ENCODE measurements at regions not wholly inside any gene's neighbourhood (a gene's known extent, or its start where the extent isn't known, plus 50 kb on each side); places are given as distances from the start of the nearest gene placed in this dataset.

- H3K9me3 ChIP-seq = no peaks in the 10 kb centered on the region
- intact Hi-C loops (cut with DNase I; ENCODE audit: low total_unique reads) = no loop called here
- no peaks in the 10 kb centered on the region for H3K4me1 ChIP-seq
- no peak overlapping the region for H3K27ac ChIP-seq
- TF ChIP-seq CTCF (IDR thresholded peaks at IDR 0.05) (no peak), POLR2A (IDR thresholded peaks at IDR 0.05) (no peak)
- WGBS, 2 donors = 69 to 75% methylated on average over 1 of the region's 1 CpG
- H3K4me3 ChIP-seq = no peak overlapping the region
- H3K36me3 ChIP-seq (ENCODE audit: low read depth, missing control alignments) = no peaks in the 10 kb centered on the region
- no peak for DNase-seq
- H3K27me3 ChIP-seq = no peaks in the 10 kb centered on the region
Observed at GRCh38 chr14:66101662-66102061, 384.5 kb upstream of the CCDC196 start.

GRCh38 chr14:66104486-66104885 lies 381.7 kb upstream of the CCDC196 start:
- H3K4me3 ChIP-seq = no peak overlapping the region
- intact Hi-C loops (cut with DNase I; ENCODE audit: low total_unique reads) = no loop called here
- 86 to 92% methylated on average over 5 of the region's 5 CpGs for WGBS, 2 donors
- TF ChIP-seq POLR2A (IDR thresholded peaks at IDR 0.05) = no peak
- no peak for TF ChIP-seq CTCF (IDR thresholded peaks at IDR 0.05)
- no peak overlapping the region for H3K27ac ChIP-seq
- no peak for DNase-seq
- no peaks in the 10 kb centered on the region for H3K9me3 ChIP-seq
- no peaks in the 10 kb centered on the region for H3K4me1 ChIP-seq
- no peaks in the 10 kb centered on the region for H3K36me3 ChIP-seq (ENCODE audit: low read depth, missing control alignments)
- H3K27me3 ChIP-seq = no peaks in the 10 kb centered on the region

- Histone ChIP-seq H3K27me3 (no peaks in the 10 kb centered on the region), H3K27ac (no peak overlapping the region), H3K36me3 (ENCODE audit: low read depth, missing control alignments) (no peaks in the 10 kb centered on the region), H3K9me3 (no peaks in the 10 kb centered on the region), H3K4me3 (no peak overlapping the region), H3K4me1 (no peaks in the 10 kb centered on the region)
- intact Hi-C loops (cut with DNase I; ENCODE audit: low total_unique reads) = no loop called here
- WGBS, 2 donors = 71 to 83% methylated on average over 4 of the region's 4 CpGs
- TF ChIP-seq CTCF (IDR thresholded peaks at IDR 0.05) = no peak
- no peak for DNase-seq
Observed at GRCh38 chr14:66105815-66106214, 380.4 kb upstream of the CCDC196 start.

- WGBS, 2 donors = 95 to 100% methylated on average over 1 of the region's 1 CpG
- intact Hi-C loops (cut with DNase I; ENCODE audit: low total_unique reads) = no loop called here
- H3K27me3 ChIP-seq = no peaks in the 10 kb centered on the region
- H3K4me3 ChIP-seq = no peak overlapping the region
- H3K27ac ChIP-seq = no peak overlapping the region
- no peaks in the 10 kb centered on the region for H3K36me3 ChIP-seq (ENCODE audit: low read depth, missing control alignments)
- TF ChIP-seq CTCF (IDR thresholded peaks at IDR 0.05) (no peak), POLR2A (IDR thresholded peaks at IDR 0.05) (no peak)
- H3K9me3 ChIP-seq = no peaks in the 10 kb centered on the region
- DNase-seq = no peak
- no peaks in the 10 kb centered on the region for H3K4me1 ChIP-seq
Observed at GRCh38 chr14:66109426-66109825, 376.7 kb upstream of the CCDC196 start.

GRCh38 chr14:66111891-66112290 lies 374.3 kb upstream of the CCDC196 start:
- intact Hi-C loops (cut with DNase I; ENCODE audit: low total_unique reads) = no loop called here
- Histone ChIP-seq H3K27ac (no peak overlapping the region), H3K27me3 (no peaks in the 10 kb centered on the region), H3K36me3 (ENCODE audit: low read depth, missing control alignments) (no peaks in the 10 kb centered on the region), H3K4me1 (no peaks in the 10 kb centered on the region), H3K9me3 (no peaks in the 10 kb centered on the region), H3K4me3 (no peak overlapping the region)
- WGBS, 2 donors = 64 to 78% methylated on average over 6 of the region's 6 CpGs
- no peak for DNase-seq
- no peak for TF ChIP-seq CTCF (IDR thresholded peaks at IDR 0.05)
- TF ChIP-seq POLR2A (IDR thresholded peaks at IDR 0.05) = no peak
